ENCODE measurements at regions not wholly inside any gene's neighbourhood (a gene's known extent, or its start where the extent isn't known, plus 50 kb on each side); places are given as distances from the start of the nearest gene placed in this dataset.

DNA sequence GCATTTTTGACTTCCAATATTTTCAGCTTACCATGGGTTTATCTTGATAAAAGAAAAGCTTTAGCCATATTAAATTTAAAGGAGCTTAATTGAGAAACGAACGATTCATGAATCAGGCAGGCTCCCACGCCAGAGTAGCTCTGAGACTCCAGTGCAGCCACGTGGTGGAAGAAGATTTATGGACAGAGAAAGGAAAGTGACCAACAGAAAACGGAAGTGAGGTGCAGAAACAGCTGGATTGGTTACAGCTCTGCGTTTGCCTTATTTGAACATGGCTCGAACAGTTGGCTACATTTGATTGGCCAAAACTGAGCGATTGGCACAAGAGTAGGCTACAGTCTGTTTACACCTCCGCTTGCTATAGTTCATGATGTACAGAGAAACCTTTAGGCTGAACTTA, 395.4 kb downstream of the GATA3 start:
- DNase-seq (ENCODE audit: low spot score): no peak
- in situ Hi-C loops (cut with MboI; ENCODE audit: low pct_unique_long_range_greater_than_20kb, low sequenced_read_pairs, unreplicated experiment): loop anchor here (25.0 kb wide), 1 partner anchor 413 kb away; no protein-coding TSS in a partner anchor

GRCh38 chr10:8453587-8453986, 399.1 kb downstream of the GATA3 start:
- in situ Hi-C loops (cut with MboI; ENCODE audit: low pct_unique_long_range_greater_than_20kb, low sequenced_read_pairs, unreplicated experiment): loop anchor here (25.0 kb wide), 1 partner anchor 416 kb away; no protein-coding TSS in a partner anchor
- DNase-seq (ENCODE audit: low spot score): no peak
- TF ChIP-seq, protein P1, sequence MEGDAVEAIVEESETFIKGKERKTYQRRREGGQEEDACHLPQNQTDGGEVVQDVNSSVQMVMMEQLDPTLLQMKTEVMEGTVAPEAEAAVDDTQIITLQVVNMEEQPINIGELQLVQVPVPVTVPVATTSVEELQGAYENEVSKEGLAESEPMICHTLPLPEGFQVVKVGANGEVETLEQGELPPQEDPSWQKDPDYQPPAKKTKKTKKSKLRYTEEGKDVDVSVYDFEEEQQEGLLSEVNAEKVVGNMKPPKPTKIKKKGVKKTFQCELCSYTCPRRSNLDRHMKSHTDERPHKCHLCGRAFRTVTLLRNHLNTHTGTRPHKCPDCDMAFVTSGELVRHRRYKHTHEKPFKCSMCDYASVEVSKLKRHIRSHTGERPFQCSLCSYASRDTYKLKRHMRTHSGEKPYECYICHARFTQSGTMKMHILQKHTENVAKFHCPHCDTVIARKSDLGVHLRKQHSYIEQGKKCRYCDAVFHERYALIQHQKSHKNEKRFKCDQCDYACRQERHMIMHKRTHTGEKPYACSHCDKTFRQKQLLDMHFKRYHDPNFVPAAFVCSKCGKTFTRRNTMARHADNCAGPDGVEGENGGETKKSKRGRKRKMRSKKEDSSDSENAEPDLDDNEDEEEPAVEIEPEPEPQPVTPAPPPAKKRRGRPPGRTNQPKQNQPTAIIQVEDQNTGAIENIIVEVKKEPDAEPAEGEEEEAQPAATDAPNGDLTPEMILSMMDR (IDR thresholded peaks at IDR 0.05; ENCODE audit: extremely low read depth, insufficient read depth, missing control alignments): no peak

More for the DNA sequence above, 395.4 kb downstream of the GATA3 start:
- TF ChIP-seq, protein P1 (IDR thresholded peaks at IDR 0.05; ENCODE audit: extremely low read depth, insufficient read depth, missing control alignments): no peak

DNA sequence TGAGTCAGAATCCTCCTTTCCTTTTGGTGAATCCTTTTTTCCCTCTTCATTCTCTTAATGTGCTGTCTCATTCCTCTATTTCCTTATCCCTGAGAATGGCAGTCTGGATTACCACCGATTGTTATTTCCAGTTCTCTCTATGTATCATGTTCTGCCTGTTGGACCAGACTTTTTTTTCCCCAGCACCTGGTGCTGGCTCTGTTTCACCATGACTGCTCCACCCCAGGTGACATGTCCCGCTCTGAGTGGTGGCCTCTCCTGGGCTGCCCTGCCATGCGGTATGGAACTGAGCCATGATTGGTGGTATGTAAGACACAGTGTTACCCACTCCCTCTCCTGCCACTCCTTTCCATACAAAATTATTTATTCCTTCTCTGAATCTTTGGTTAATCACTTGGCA, 399.9 kb downstream of the GATA3 start:
- in situ Hi-C loops (cut with MboI; ENCODE audit: low pct_unique_long_range_greater_than_20kb, low sequenced_read_pairs, unreplicated experiment): loop anchor here (25.0 kb wide), 1 partner anchor 417 kb away; no protein-coding TSS in a partner anchor
- DNase-seq (ENCODE audit: low spot score): no peak
- TF ChIP-seq, protein P1 (IDR thresholded peaks at IDR 0.05; ENCODE audit: extremely low read depth, insufficient read depth, missing control alignments): no peak

- TF ChIP-seq, protein P1 (IDR thresholded peaks at IDR 0.05; ENCODE audit: extremely low read depth, insufficient read depth, missing control alignments): no peak
- DNase-seq (ENCODE audit: low spot score): no peak
- in situ Hi-C loops (cut with MboI; ENCODE audit: low pct_unique_long_range_greater_than_20kb, low sequenced_read_pairs, unreplicated experiment): loop anchor here (25.0 kb wide), 1 partner anchor 418 kb away; no protein-coding TSS in a partner anchor
Measured at GRCh38 chr10:8455181-8455580, 400.7 kb downstream of the GATA3 start.

- no peak for DNase-seq (ENCODE audit: low spot score)
- TF ChIP-seq, protein P1 (IDR thresholded peaks at IDR 0.05; ENCODE audit: extremely low read depth, insufficient read depth, missing control alignments): no peak
- in situ Hi-C loops (cut with MboI; ENCODE audit: low pct_unique_long_range_greater_than_20kb, low sequenced_read_pairs, unreplicated experiment): loop anchor here (25.0 kb wide), 1 partner anchor 419 kb away; no protein-coding TSS in a partner anchor
Measured at GRCh38 chr10:8456386-8456785, 401.9 kb downstream of the GATA3 start.

DNA sequence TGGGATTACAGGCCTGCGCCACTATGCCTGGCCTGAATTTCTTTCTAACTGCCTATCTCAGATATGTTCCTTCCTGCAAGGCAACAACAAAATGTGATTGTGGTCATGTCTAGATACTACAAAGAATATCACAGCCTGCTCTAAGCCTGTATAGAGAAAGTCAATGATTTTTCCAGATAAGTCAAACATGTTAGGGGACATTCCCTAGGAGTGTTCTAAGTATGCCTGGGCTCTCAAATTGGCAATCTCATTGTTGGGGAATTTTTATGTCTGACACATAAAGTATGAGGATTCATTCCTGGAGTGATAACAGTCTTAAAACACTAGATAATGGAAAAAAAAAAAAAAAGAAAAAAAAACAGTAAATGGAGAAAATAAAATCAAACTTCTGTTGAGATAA, 406.1 kb downstream of the GATA3 start:
- DNase-seq (ENCODE audit: low spot score): no peak
- in situ Hi-C loops (cut with MboI; ENCODE audit: low pct_unique_long_range_greater_than_20kb, low sequenced_read_pairs, unreplicated experiment): loop anchor here (25.0 kb wide), 1 partner anchor 423 kb away; no protein-coding TSS in a partner anchor
- TF ChIP-seq, protein P1 (IDR thresholded peaks at IDR 0.05; ENCODE audit: extremely low read depth, insufficient read depth, missing control alignments): no peak

Data from GM13977 (cell line).